ENCODE measurements at regions not wholly inside any gene's neighbourhood (a gene's known extent, or its start where the extent isn't known, plus 50 kb on each side); places are given as distances from the start of the nearest gene placed in this dataset.

- CTCF ChIA-PET = no interaction called here
- H3K4me3 ChIP-seq (replicated peaks in 1 of 3; ENCODE audit: insufficient read depth in 1 of 3, low read depth in 1 of 3, low read length in 3 of 3) = no peak overlapping the region
- no peaks in the 10 kb centered on the region for H3K36me3 ChIP-seq (ENCODE audit: control insufficient read depth in 2 of 2, extremely low read depth in 1 of 2, insufficient read depth in 2 of 2, low read length in 2 of 2)
- no peaks in the 10 kb centered on the region for H3K9me1 ChIP-seq (replicated peaks; ENCODE audit: control insufficient read depth, extremely low read depth, insufficient read depth, low read length)
- H3K9ac ChIP-seq (replicated peaks; ENCODE audit: extremely low read depth, insufficient read depth, low read length) = no peak overlapping the region
- no peak overlapping the region for H3K4me2 ChIP-seq (ENCODE audit: insufficient read depth, low read length)
- no peaks in the 10 kb centered on the region for H4K20me1 ChIP-seq (replicated peaks; ENCODE audit: control insufficient read depth, extremely low read depth, insufficient read depth, low read length)
- POLR2A ChIA-PET = no interaction called here
- no TSS peak for BruUV-seq (replicated peaks)
- H2AFZ ChIP-seq (ENCODE audit: low read depth, low read length) = no peak overlapping the region
- no peak for TF ChIP-seq POLR2AphosphoS5 (IDR thresholded peaks at IDR 0.05; ENCODE audit: insufficient read depth, low read depth, low read length)
- TF ChIP-seq POLR2A (IDR thresholded peaks at IDR 0.05; ENCODE audit: low read depth, low read length) = no peak
- TF ChIP-seq, protein P1, sequence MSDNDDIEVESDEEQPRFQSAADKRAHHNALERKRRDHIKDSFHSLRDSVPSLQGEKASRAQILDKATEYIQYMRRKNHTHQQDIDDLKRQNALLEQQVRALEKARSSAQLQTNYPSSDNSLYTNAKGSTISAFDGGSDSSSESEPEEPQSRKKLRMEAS (IDR thresholded peaks at IDR 0.05; ENCODE audit: insufficient read depth, insufficient read length) = no peak
- no peak for TF ChIP-seq EZH2 (IDR thresholded peaks at IDR 0.05; ENCODE audit: borderline replicate concordance, low read depth, low read length, severe bottlenecking)
- TF ChIP-seq MYC (IDR thresholded peaks at IDR 0.05; ENCODE audit: low read depth, low read length) = no peak
- TF ChIP-seq FOS (IDR thresholded peaks at IDR 0.05; ENCODE audit: borderline replicate concordance, insufficient read depth, low read length) = no peak
- no peak for TF ChIP-seq CTCF (IDR thresholded peaks at IDR 0.05; ENCODE audit: extremely low read depth in 1 of 2, insufficient read depth in 1 of 2, low read depth in 1 of 2, low read length in 2 of 2)
- TF ChIP-seq GATA2 (IDR thresholded peaks at IDR 0.05; ENCODE audit: insufficient read depth, insufficient read length, low read depth, low read length) = no peak
- TF ChIP-seq JUN (IDR thresholded peaks at IDR 0.05; ENCODE audit: borderline replicate concordance, insufficient read depth, insufficient read length, low read depth) = no peak
- H3K9me3 ChIP-seq (replicated peaks; ENCODE audit: control insufficient read depth, insufficient read depth, low read length) = no peaks in the 10 kb centered on the region
- H3K27me3 ChIP-seq (ENCODE audit: control insufficient read depth in 2 of 2, insufficient read depth in 2 of 2, low read length in 2 of 2) = no peaks in the 10 kb centered on the region
- no peak for DNase-seq (ENCODE audit: low read depth, low spot score)
- no peak overlapping the region for H3K27ac ChIP-seq (ENCODE audit: insufficient read depth, low read depth, low read length)
- H3K4me1 ChIP-seq (ENCODE audit: control insufficient read depth, extremely low read depth, insufficient read depth, low read length) = no peaks in the 10 kb centered on the region
- FAIRE-seq = no peak
- intact Hi-C loops (cut with micrococcal nuclease) (no loop called here), dilution Hi-C loops (cut with MboI; ENCODE audit: extremely low pct_ligation_motif_present, low sequenced_read_pairs) (no loop called here)
- H3K79me2 ChIP-seq (ENCODE audit: control insufficient read depth, insufficient read depth, low read length) = no peaks in the 10 kb centered on the region
Observed at GRCh38 chr12:63450816-63451215, 217.5 kb downstream of the DPY19L2 start.

All from endothelial cell of umbilical vein (primary cell).